Gastrocnemius medialis (tissue), 4 donors: ENCODE measurements at regions not wholly inside any gene's neighbourhood (a gene's known extent, or its start where the extent isn't known, plus 50 kb on each side); places are given as distances from the start of the nearest gene placed in this dataset.

Source experiments
- ATAC-seq, 2 donors: fragments of 150-250 bp; one replicate each; pipeline ENCODE4 v1.9.1; 2016
- DNase-seq, 2 donors: peaks; one replicate each; pipeline ENCODE4 v3.0.0-alpha.2; 2019
- H3K27ac ChIP-seq, 4 donors: fragments of 200-600 bp; sonication (generic); 1 replicate in 1 of 4; 2 replicates in 3 of 4; pipeline ENCODE4 v1.5.1; 2016 to 2018; ENCODE audit warnings: mild to moderate bottlenecking in 2 of 4, moderate library complexity in 1 of 4
- H3K27me3 ChIP-seq, 3 donors: fragments of 200-600 bp; sonication (generic) in 2 of 3; 1 replicate in 1 of 3; 2 replicates in 2 of 3; pipeline versions ENCODE4 v1.5.1 to v1.6.0; 2016 to 2019; ENCODE audit warnings: mild to moderate bottlenecking in 1 of 3, moderate library complexity in 1 of 3
- H3K36me3 ChIP-seq, 2 donors: fragments of 200-600 bp; sonication (generic) in 1 of 2; one replicate each; pipeline ENCODE4 v1.5.1; 2017 to 2018
- H3K4me1 ChIP-seq, 2 donors: fragments of 200-600 bp; sonication (generic) in 1 of 2; one replicate each; pipeline ENCODE4 v1.5.1; 2016 to 2017; ENCODE audit warnings: mild to moderate bottlenecking in 2 of 2
- H3K4me3 ChIP-seq, 4 donors: fragments of 200-600 bp; sonication (generic) in 3 of 4; 1 replicate in 1 of 4; 2 replicates in 3 of 4; pipeline ENCODE4 v1.5.1; 2016 to 2019; ENCODE audit warnings: mild to moderate bottlenecking in 2 of 4
- H3K9me3 ChIP-seq, 3 donors: fragments of 200-600 bp; sonication (generic) in 2 of 3; 1 replicate in 1 of 3; 2 replicates in 2 of 3; pipeline ENCODE4 v1.5.1; 2016 to 2019
- POLR2A ChIP-seq, 2 donors: fragments of 450-650 bp; IDR thresholded peaks; one replicate each; pipeline ENCODE4 v1.6.1; 2017; ENCODE audit warnings: antibody characterized with exemption in 2 of 2, mild to moderate bottlenecking in 2 of 2, moderate library complexity in 2 of 2
- in situ Hi-C, 4 donors: fragments of 200-750 bp; cut with MboI; loops; one replicate each; pipeline versions ENCODE4 v1.15.0 to v1.8.0; 2017; ENCODE audit warnings: low sequenced_read_pairs in 4 of 4
- intact Hi-C: fragments of 100-400 bp; cut with DNase I; formaldehyde crosslinking; loops from one replicate; pipeline ENCODE4 v1.15.1; 2023; ENCODE audit warnings: low total_unique reads
- TF ChIP-seq, protein P1 (sequence below), 5 experiments: fragments of 450-650 bp in 3 of 5; fragments of 200-600 bp in 2 of 5; sonication (generic) in 2 of 5; IDR thresholded peaks in 4 of 5; conservative IDR thresholded peaks in 1 of 5; 1 replicate in 4 of 5; 2 replicates in 1 of 5; pipeline ENCODE4 v1.5.1; 2016 to 2019; ENCODE audit warnings: antibody characterized with exemption in 5 of 5, mild to moderate bottlenecking in 3 of 5, moderate library complexity in 3 of 5

DNA sequence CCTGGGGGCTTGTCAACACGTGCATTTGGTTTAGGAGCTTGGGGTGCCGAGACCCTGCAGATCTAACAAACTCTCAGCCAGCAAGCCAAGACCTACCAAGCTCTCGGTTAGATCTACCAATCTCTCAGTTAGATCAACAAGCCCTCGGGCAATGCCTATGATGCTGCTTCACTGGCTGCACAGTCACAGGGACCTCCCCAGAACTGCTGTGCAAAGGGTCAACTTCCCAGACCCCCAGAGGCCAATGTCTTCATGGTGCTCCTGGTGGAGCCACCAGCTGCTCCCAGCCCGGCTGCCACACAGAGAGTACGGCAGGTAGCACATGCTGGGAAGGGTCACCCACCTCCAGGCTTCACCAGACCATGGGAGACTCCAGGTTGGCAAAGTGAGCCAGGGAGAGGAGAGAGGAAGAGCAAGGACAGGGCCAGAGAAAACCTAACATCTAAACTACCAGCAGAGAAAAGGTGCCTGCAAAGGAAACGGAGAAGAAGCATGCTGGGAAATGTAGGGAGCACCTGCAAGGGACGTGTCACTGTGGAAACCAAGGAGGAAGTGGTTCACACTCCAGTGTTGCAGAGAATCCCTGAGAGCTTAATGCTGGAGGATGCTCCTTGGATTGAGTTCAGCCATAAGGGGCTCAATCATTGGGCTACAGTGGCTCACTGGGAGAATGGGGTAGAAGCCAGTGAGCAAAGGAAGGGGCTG is 51.5 kb upstream of the GDF10 start:
- Histone ChIP-seq H3K4me1 (peaks cover 7 to 8% of the 10 kb centered on the region in 2 donors), H3K27me3 (no peaks in the 10 kb centered on the region), H3K36me3 (no peaks in the 10 kb centered on the region), H3K27ac (no peak overlapping the region), H3K4me3 (no peak overlapping the region), H3K9me3 (no peaks in the 10 kb centered on the region)
- in situ Hi-C loops = no loop called here
- ATAC-seq (no peak), DNase-seq (no peak)
- TF ChIP-seq, protein P1, sequence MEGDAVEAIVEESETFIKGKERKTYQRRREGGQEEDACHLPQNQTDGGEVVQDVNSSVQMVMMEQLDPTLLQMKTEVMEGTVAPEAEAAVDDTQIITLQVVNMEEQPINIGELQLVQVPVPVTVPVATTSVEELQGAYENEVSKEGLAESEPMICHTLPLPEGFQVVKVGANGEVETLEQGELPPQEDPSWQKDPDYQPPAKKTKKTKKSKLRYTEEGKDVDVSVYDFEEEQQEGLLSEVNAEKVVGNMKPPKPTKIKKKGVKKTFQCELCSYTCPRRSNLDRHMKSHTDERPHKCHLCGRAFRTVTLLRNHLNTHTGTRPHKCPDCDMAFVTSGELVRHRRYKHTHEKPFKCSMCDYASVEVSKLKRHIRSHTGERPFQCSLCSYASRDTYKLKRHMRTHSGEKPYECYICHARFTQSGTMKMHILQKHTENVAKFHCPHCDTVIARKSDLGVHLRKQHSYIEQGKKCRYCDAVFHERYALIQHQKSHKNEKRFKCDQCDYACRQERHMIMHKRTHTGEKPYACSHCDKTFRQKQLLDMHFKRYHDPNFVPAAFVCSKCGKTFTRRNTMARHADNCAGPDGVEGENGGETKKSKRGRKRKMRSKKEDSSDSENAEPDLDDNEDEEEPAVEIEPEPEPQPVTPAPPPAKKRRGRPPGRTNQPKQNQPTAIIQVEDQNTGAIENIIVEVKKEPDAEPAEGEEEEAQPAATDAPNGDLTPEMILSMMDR (IDR thresholded peaks at IDR 0.05 in 4 of 5, conservative IDR thresholded peaks at IDR 0.05 in 1 of 5) = no peak
- no peak for TF ChIP-seq POLR2A (IDR thresholded peaks at IDR 0.05)
- intact Hi-C loops = no loop called here

GRCh38 chr10:47249881-47250280 is 50.1 kb upstream of the GDF10 start:
- no peaks in the 10 kb centered on the region for H3K9me3 ChIP-seq
- no peak overlapping the region for H3K4me3 ChIP-seq
- ATAC-seq = no peak
- TF ChIP-seq POLR2A (IDR thresholded peaks at IDR 0.05) = no peak
- TF ChIP-seq, protein P1 (IDR thresholded peaks at IDR 0.05 in 4 of 5, conservative IDR thresholded peaks at IDR 0.05 in 1 of 5) = no peak
- H3K36me3 ChIP-seq = no peaks in the 10 kb centered on the region
- intact Hi-C loops = loop anchor here (5.0 to 10.0 kb wide), 2 partner anchors 65 to 188 kb away; no protein-coding TSS in a partner anchor
- no peaks in the 10 kb centered on the region for H3K27me3 ChIP-seq
- in situ Hi-C loops = no loop called here
- peaks cover 15 to 16% of the 10 kb centered on the region in 2 donors for H3K4me1 ChIP-seq
- no peak for DNase-seq
- no peak overlapping the region for H3K27ac ChIP-seq
